Bronchial epithelial cell (primary cell): ENCODE measurements at regions not wholly inside any gene's neighbourhood (a gene's known extent, or its start where the extent isn't known, plus 50 kb on each side); places are given as distances from the start of the nearest gene placed in this dataset.

Experiments
- DNase-seq: peaks from one replicate; pipeline ENCODE4 v3.0.0-alpha.2; 2010; ENCODE audit warnings: low read depth
- FAIRE-seq: peaks from 2 replicates; lab custom pipeline; 2011; peaks lifted over from hg19 to GRCh38; lab: Jason Lieb, UNC
- H3K27me3 ChIP-seq: 2 replicates; pipeline ENCODE4 v1.5.1; 2011; ENCODE audit warnings: low read length; ENCODE audit not compliant: control insufficient read depth, insufficient read depth
- H3K36me3 ChIP-seq: 2 replicates; pipeline ENCODE4 v1.5.1; 2011; ENCODE audit warnings: low read length; ENCODE audit not compliant: control insufficient read depth, insufficient read depth
- H3K4me3 ChIP-seq: 2 replicates; pipeline ENCODE4 v1.5.1; 2011; ENCODE audit warnings: mild to moderate bottlenecking, low read depth, low read length, control low read depth
- TF ChIP-seq, protein P1 (sequence below): IDR thresholded peaks from 2 replicates; pipeline ENCODE4 v1.5.1; 2011; ENCODE audit warnings: mild to moderate bottlenecking, moderate library complexity, low read length, control low read depth, inconsistent platforms; ENCODE audit not compliant: insufficient read depth, severe bottlenecking

DNA sequence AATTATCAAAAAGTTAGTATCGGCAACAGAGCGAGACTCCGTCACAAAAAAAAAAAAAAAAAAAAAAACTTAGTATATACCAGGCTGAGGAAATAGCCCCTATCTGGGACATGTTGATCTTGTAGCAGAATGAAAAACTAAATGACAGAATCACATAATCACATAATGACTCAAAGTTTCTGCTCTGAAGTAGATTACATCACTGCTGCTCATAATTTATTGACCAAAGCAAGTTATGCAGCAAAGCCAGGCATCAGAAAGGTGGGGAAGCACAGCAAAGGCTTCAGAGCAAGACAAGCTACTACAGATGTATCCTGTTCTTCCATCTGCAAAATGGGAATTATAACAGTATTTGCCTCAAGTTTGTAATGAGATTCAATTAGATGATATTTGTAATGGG, 68.1 kb downstream of the BOD1L2 start:
- FAIRE-seq (no peak), DNase-seq (peak; percentile 33)
- Histone ChIP-seq H3K36me3 (no peaks in the 10 kb centered on the region), H3K27me3 (no peaks in the 10 kb centered on the region), H3K4me3 (no peak overlapping the region)
- TF ChIP-seq, protein P1, sequence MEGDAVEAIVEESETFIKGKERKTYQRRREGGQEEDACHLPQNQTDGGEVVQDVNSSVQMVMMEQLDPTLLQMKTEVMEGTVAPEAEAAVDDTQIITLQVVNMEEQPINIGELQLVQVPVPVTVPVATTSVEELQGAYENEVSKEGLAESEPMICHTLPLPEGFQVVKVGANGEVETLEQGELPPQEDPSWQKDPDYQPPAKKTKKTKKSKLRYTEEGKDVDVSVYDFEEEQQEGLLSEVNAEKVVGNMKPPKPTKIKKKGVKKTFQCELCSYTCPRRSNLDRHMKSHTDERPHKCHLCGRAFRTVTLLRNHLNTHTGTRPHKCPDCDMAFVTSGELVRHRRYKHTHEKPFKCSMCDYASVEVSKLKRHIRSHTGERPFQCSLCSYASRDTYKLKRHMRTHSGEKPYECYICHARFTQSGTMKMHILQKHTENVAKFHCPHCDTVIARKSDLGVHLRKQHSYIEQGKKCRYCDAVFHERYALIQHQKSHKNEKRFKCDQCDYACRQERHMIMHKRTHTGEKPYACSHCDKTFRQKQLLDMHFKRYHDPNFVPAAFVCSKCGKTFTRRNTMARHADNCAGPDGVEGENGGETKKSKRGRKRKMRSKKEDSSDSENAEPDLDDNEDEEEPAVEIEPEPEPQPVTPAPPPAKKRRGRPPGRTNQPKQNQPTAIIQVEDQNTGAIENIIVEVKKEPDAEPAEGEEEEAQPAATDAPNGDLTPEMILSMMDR = no peak

DNA sequence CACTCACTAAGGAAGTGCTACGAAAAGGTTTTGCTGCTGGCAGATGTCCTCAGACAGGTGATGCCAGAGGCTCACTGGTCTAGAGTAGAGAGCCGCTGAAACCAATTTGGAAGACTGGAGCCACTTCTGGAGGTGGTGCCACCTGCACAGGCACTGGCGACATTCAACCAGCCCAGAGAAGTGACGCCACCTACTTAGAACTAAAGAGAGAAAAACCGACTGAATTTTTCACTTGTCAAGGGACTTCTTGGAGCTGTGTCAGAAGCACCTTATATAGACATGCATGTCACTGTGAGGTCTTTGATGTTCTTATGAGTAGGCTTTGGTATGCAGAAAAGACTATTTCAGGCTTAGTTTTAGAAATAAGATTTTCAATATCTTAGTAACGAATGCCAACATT, 71.4 kb downstream of the BOD1L2 start:
- TF ChIP-seq, protein P1 = no peak
- no peak for FAIRE-seq

DNA sequence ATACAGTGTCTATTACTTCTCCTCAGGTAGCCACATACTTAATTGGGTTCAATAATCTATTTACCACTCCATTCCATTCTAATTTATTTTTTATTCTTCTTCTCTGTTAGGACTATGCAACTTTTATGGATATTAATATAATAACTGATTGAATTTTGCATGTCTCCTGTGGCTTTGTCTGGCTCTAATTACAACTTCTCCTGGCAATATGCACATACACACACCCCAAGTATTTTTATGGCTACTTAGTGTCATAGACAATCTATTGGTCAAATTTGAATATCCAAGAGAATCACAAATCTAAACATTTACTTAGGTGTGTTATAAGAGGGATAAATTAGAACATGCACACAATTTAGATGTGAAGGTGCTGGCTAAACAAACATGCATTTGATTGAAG, 73.1 kb downstream of the BOD1L2 start:
- no peaks in the 10 kb centered on the region for H3K36me3 ChIP-seq
- TF ChIP-seq, protein P1 = no peak
- no peak for DNase-seq
- no peak for FAIRE-seq
- no peak overlapping the region for H3K4me3 ChIP-seq
- H3K27me3 ChIP-seq = no peaks in the 10 kb centered on the region

More for the DNA sequence above, 71.4 kb downstream of the BOD1L2 start:
- no peak overlapping the region for H3K4me3 ChIP-seq
- no peaks in the 10 kb centered on the region for H3K36me3 ChIP-seq
- H3K27me3 ChIP-seq = no peaks in the 10 kb centered on the region
- no peak for DNase-seq

DNA sequence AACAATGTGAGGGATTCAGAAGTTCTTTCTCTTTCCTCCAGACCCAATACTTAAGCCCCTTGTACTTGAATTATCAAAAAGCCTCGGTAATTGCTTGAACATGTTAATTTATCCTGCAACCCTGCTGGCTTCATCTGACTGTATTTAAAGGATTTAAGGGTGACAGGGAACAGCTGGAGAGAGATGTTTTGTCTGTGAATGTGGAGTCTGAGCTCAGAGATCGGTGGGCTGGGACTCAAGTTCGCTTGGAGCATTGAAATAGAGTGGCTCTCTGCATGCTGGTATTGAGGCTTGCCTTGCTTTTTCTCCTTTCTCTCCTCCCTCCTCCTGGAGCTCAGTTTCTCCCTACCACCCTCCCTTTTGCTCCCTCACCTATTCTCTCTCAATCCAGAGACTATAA, 73.6 kb downstream of the BOD1L2 start:
- TF ChIP-seq, protein P1 = no peak
- Histone ChIP-seq H3K36me3 (no peaks in the 10 kb centered on the region), H3K27me3 (no peaks in the 10 kb centered on the region), H3K4me3 (no peak overlapping the region)
- FAIRE-seq = no peak
- no peak for DNase-seq

DNA sequence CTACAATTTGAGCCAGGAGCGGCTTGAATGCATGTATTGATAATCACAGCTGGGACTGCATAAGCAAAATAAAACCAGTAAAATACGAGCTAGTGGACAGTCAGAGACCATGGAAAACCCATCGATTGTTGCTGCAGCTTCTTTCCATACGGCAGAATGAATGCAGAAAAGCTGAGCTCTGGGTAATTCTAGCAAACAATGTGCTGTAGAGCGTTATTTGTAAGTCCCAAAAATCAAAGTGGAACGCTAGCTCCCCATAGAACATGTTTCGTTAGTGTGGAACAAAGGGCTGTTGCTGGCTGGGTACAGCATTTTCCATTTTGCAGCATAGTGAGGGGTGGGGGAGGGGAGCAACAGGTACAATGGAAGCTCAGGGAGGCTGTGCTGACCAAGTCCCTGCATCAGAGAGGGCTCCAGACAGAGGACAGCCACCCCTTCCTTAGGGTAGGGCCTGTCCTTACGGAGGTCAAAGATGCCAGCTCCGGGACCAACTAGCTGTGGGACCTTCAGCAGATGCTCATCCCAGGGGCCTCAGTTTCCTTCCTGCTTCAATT, 74.1 kb downstream of the BOD1L2 start:
- TF ChIP-seq, protein P1 = no peak
- DNase-seq (no peak), FAIRE-seq (no peak)
- Histone ChIP-seq H3K4me3 (no peak overlapping the region), H3K27me3 (no peaks in the 10 kb centered on the region), H3K36me3 (no peaks in the 10 kb centered on the region)
